HEK293 (cell line): ENCODE measurements at regions not wholly inside any gene's neighbourhood (a gene's known extent, or its start where the extent isn't known, plus 50 kb on each side); places are given as distances from the start of the nearest gene placed in this dataset.

Experiments used
- CTCF ChIP-seq: fragments of 450-650 bp; formaldehyde crosslinking; IDR thresholded peaks from 2 replicates; pipeline ENCODE4 v1.5.1; 2016; ENCODE audit warnings: missing biosample characterization, missing genetic modification characterization
- RBAK ChIP-seq: fragments of 450-650 bp; formaldehyde crosslinking; IDR thresholded peaks from 2 replicates; pipeline ENCODE4 v1.5.1; 2016; ENCODE audit warnings: missing biosample characterization, missing genetic modification characterization
- SP7 ChIP-seq: fragments of 450-650 bp; formaldehyde crosslinking; IDR thresholded peaks from 2 replicates; pipeline ENCODE4 v1.5.1; 2016; ENCODE audit warnings: missing biosample characterization, missing genetic modification characterization
- ZFP3 ChIP-seq: fragments of 450-650 bp; formaldehyde crosslinking; IDR thresholded peaks from 2 replicates; pipeline ENCODE4 v1.5.1; 2016; ENCODE audit warnings: low read depth, missing biosample characterization, missing genetic modification characterization
- ZNF416 ChIP-seq: fragments of 450-650 bp; formaldehyde crosslinking; IDR thresholded peaks from 2 replicates; pipeline ENCODE4 v1.5.1; 2016; ENCODE audit warnings: missing biosample characterization, missing genetic modification characterization

- TF ChIP-seq ZFP3: no peak
- TF ChIP-seq CTCF (tag by site-specific recombination): no peak
- TF ChIP-seq ZNF416 (tag by site-specific recombination): no peak
- TF ChIP-seq SP7 (tag by site-specific recombination): no peak
- TF ChIP-seq RBAK (tag by site-specific recombination): no peak
These were observed 154.9 kb downstream of the TENT4A start for GRCh38 chr5:6868171-6868570.
